ENCODE measurements at regions not wholly inside any gene's neighbourhood (a gene's known extent, or its start where the extent isn't known, plus 50 kb on each side); places are given as distances from the start of the nearest gene placed in this dataset.
"Not testable (repeated sequence)": the region's sequence is repeated elsewhere in the genome, so short reads cannot be mapped to it uniquely, and the experiment has no call there.

DNA sequence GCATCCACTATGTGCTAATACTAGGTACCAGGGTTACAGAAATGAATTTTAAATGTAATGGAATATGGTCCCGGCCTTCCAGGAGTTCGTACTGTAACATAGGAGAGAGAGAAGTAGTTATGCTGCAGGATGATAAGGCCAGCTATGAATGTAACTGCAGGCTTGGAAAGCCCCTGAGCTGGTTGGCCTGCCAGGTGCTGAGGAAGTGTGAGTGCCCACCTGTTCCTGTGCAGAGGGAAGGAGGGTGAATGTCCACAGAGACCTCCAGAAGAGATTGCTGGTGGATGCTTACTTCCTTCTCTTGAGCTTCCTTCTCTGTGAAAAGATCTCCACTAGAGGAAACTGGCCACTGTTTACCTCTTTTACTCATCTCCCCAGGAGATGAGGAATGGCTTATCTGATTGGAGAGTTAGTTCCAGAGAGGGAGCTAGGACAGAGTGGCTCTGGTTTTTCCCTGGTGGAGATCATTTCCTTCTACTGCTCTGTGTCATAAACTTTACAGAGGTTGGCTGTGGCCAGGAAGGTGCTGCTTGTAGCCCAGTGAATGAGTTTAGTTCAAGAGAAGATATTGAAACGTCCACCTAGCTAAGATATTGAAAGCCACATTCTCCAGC, 114.0 kb upstream of the LNX1 start:
- no peaks in the 10 kb centered on the region for H3K27me3 ChIP-seq (ENCODE audit: control insufficient read depth, insufficient read depth, low read length)
- no peak for TF ChIP-seq CTCF (IDR thresholded peaks at IDR 0.05; ENCODE audit: insufficient read depth, low read length, poor library complexity, severe bottlenecking)
- H3K36me3 ChIP-seq (ENCODE audit: control insufficient read depth, insufficient read depth, low read length), result no peaks in the 10 kb centered on the region
- H3K4me3 ChIP-seq (ENCODE audit: low read depth, low read length), result no peak overlapping the region
- DNase-seq (ENCODE audit: low read depth), result no peak

GRCh38 chr4:53704329-53704728, 113.0 kb upstream of the LNX1 start:
- DNase-seq (ENCODE audit: low read depth), result no peak
- Histone ChIP-seq H3K4me3 (ENCODE audit: low read depth, low read length) (no peak overlapping the region), H3K36me3 (ENCODE audit: control insufficient read depth, insufficient read depth, low read length) (no peaks in the 10 kb centered on the region), H3K27me3 (ENCODE audit: control insufficient read depth, insufficient read depth, low read length) (no peaks in the 10 kb centered on the region)
- no peak for TF ChIP-seq CTCF (IDR thresholded peaks at IDR 0.05; ENCODE audit: insufficient read depth, low read length, poor library complexity, severe bottlenecking)

- no peak for DNase-seq (ENCODE audit: low read depth)
- TF ChIP-seq CTCF (IDR thresholded peaks at IDR 0.05; ENCODE audit: insufficient read depth, low read length, poor library complexity, severe bottlenecking), result no peak
- no peak overlapping the region for H3K4me3 ChIP-seq (ENCODE audit: low read depth, low read length)
- no peaks in the 10 kb centered on the region for H3K36me3 ChIP-seq (ENCODE audit: control insufficient read depth, insufficient read depth, low read length)
- no peaks in the 10 kb centered on the region for H3K27me3 ChIP-seq (ENCODE audit: control insufficient read depth, insufficient read depth, low read length)
Measured at GRCh38 chr4:53703267-53703655, 112.0 kb upstream of the LNX1 start.

DNA sequence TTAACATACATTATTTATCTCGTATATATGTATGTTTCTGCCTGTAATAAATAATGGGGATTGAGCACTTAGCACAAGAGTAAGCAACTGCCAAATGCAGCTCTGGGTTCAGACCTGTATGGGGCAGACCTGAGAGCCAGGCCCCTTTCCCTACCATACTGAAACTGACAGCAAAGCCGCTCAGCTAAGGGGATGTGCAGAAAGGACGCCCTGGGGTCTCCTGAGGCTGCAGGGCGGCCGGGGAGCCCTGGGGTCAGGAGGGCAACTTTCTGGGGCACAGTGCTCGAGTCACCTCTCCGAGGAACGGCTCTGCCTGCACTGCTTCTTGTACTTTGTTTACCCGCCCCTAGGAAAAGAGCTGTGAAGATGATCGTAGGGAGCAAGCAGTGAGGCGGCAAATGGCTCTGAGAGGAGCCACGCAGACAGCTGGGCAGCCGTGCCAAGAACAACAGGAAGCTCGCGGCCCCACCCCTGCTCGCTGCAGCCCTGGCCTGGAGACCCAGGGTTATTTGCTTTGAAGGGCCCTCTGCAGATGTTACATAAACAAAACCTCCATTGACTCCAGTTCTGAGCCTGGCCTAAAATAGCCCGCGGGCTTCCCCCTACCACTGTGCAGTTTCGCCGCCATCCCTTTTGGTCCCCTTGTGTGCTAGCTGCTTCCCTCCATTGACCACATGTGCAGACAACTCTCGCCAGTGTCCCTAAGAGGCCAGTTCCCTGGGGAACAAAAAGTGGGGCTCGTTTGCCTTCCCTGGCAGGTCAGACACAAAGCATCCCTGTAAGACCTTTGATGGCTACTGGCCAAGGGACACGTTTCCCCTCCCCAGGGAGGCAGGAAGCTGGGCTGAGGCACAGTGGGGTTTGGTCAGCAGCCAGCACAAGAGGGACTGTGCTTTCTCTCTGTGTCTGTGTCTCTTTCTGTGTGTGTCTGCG, 111.3 kb upstream of the LNX1 start:
- DNase-seq (ENCODE audit: low read depth), result peak; percentile 26
- Histone ChIP-seq H3K27me3 (ENCODE audit: control insufficient read depth, insufficient read depth, low read length) (no peaks in the 10 kb centered on the region), H3K4me3 (ENCODE audit: low read depth, low read length) (no peak overlapping the region), H3K36me3 (ENCODE audit: control insufficient read depth, insufficient read depth, low read length) (no peaks in the 10 kb centered on the region)
- TF ChIP-seq CTCF (IDR thresholded peaks at IDR 0.05; ENCODE audit: insufficient read depth, low read length, poor library complexity, severe bottlenecking), result peak; percentile 22

GRCh38 chr4:53701260-53701659, 110.0 kb upstream of the LNX1 start:
- H3K36me3 ChIP-seq (ENCODE audit: control insufficient read depth, insufficient read depth, low read length); H3K4me3 ChIP-seq (ENCODE audit: low read depth, low read length); DNase-seq (ENCODE audit: low read depth); H3K27me3 ChIP-seq (ENCODE audit: control insufficient read depth, insufficient read depth, low read length): not testable (repeated sequence)

GRCh38 chr4:53699310-53699709, 108.0 kb upstream of the LNX1 start:
- not testable (repeated sequence) for H3K36me3 ChIP-seq (ENCODE audit: control insufficient read depth, insufficient read depth, low read length); H3K4me3 ChIP-seq (ENCODE audit: low read depth, low read length); H3K27me3 ChIP-seq (ENCODE audit: control insufficient read depth, insufficient read depth, low read length); DNase-seq (ENCODE audit: low read depth)
